ENCODE measurements at regions not wholly inside any gene's neighbourhood (a gene's known extent, or its start where the extent isn't known, plus 50 kb on each side); places are given as distances from the start of the nearest gene placed in this dataset.
"Not testable (repeated sequence)": the region's sequence is repeated elsewhere in the genome, so short reads cannot be mapped to it uniquely, and the experiment has no call there.

DNA sequence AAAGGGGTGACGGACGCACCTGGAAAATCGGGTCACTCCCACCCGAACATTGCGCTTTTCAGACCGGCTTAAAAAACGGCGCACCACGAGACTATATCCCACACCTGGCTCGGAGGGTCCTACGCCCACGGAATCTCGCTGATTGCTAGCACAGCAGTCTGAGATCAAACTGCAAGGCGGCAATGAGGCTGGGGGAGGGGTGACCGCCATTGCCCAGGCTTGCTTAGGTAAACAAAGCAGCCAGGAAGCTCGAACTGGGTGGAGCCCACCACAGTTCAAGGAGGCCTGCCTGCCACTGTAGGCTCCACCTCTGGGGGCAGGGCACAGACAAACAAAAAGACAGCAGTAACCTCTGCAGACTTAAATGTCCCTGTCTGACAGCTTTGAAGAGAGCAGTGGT, 342.0 kb upstream of the PKN2 start:
- not testable (repeated sequence) for TF ChIP-seq POLR2A (IDR thresholded peaks at IDR 0.05)
- TF ChIP-seq, protein P1, sequence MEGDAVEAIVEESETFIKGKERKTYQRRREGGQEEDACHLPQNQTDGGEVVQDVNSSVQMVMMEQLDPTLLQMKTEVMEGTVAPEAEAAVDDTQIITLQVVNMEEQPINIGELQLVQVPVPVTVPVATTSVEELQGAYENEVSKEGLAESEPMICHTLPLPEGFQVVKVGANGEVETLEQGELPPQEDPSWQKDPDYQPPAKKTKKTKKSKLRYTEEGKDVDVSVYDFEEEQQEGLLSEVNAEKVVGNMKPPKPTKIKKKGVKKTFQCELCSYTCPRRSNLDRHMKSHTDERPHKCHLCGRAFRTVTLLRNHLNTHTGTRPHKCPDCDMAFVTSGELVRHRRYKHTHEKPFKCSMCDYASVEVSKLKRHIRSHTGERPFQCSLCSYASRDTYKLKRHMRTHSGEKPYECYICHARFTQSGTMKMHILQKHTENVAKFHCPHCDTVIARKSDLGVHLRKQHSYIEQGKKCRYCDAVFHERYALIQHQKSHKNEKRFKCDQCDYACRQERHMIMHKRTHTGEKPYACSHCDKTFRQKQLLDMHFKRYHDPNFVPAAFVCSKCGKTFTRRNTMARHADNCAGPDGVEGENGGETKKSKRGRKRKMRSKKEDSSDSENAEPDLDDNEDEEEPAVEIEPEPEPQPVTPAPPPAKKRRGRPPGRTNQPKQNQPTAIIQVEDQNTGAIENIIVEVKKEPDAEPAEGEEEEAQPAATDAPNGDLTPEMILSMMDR (IDR thresholded peaks at IDR 0.05) = not testable (repeated sequence)
